D721Med (cell line): ENCODE measurements at regions not wholly inside any gene's neighbourhood (a gene's known extent, or its start where the extent isn't known, plus 50 kb on each side); places are given as distances from the start of the nearest gene placed in this dataset.

Experiments
- DNase-seq: peaks from one replicate; pipeline ENCODE4 v3.0.0; 2011; ENCODE audit warnings: low spot score; ENCODE audit not compliant: insufficient read length
- FAIRE-seq: peaks from 2 replicates; lab custom pipeline; 2011; peaks lifted over from hg19 to GRCh38; lab: Jason Lieb, UNC
- TF ChIP-seq, protein P1 (sequence below): IDR thresholded peaks from 2 replicates; pipeline ENCODE4 v1.5.1; 2012; ENCODE audit warnings: mild to moderate bottlenecking, control low read depth; ENCODE audit not compliant: insufficient read depth; ENCODE audit errors: missing control alignments

DNA sequence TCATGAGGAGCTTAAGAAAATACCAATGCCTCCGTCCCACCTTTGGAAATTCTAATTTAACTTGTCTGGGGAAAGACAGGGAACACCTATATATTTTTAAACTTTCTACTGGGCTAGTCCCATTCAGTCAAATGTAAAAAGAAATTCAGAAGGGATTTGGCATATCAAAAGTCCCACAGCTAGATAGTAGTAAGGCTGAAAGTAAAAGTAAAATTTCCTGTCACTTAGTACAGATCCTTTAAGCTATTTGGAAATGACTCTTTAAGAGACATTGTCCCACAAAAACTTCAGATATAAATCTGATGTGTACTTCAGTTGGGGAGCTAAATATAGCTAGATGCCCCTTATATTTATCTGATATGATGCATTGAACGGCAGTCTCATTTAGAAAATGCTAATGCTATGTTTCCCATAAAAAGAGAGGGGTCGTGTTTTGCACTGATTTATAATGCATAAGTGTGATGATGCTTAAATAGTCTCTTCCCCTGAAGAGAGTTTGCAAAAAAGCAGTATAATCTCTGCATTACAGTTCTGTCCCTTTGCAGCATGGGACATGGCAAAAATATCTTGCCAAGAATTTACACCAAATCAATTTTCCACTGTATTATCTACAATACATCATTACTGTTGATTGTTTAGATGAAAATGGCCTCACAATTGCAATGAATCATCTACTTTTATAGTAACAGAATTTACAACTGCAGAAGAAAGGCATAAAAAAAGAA, 860.8 kb upstream of the MAP3K7 start:
- FAIRE-seq (no peak), DNase-seq (no peak)
- TF ChIP-seq, protein P1, sequence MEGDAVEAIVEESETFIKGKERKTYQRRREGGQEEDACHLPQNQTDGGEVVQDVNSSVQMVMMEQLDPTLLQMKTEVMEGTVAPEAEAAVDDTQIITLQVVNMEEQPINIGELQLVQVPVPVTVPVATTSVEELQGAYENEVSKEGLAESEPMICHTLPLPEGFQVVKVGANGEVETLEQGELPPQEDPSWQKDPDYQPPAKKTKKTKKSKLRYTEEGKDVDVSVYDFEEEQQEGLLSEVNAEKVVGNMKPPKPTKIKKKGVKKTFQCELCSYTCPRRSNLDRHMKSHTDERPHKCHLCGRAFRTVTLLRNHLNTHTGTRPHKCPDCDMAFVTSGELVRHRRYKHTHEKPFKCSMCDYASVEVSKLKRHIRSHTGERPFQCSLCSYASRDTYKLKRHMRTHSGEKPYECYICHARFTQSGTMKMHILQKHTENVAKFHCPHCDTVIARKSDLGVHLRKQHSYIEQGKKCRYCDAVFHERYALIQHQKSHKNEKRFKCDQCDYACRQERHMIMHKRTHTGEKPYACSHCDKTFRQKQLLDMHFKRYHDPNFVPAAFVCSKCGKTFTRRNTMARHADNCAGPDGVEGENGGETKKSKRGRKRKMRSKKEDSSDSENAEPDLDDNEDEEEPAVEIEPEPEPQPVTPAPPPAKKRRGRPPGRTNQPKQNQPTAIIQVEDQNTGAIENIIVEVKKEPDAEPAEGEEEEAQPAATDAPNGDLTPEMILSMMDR, result no peak

DNA sequence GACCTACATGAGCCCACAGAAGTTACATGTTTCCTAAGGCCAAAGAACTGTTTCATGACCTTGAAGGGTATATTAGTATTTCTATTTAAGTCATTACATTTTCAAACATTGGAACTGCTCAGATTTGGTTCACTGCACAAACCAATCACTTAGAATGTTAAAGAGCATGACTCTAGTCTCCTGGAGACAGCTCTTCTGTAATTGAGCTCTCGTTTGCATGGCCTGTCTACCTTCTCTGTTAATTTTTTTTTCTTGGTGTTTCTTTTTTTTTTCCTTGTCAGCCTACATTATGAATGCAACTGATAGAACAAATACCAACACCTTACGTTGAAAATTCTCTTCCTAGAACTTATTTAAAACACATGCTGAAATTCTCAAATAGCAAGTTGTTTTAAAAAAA, 860.2 kb upstream of the MAP3K7 start:
- TF ChIP-seq, protein P1, result no peak
- FAIRE-seq, result no peak
- DNase-seq, result no peak

DNA sequence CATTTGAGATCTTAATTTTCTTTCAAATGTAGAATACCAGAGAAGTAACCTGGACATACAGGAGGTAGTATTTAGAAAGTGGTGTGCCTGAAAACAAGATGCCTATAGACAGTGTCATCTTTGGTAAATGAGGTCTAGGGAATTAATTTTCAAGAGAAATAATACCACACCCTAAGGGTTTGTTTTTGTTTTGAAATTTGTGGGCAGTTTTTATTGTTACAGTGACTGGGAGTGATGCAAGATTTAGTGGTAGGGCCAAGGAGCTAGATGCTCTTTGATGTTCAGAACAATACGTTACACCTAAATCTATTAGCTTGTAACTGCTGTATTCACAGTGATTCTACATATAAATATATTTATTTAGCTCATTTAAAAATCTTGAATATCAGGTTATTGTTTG, 856.5 kb upstream of the MAP3K7 start:
- DNase-seq (no peak), FAIRE-seq (no peak)
- TF ChIP-seq, protein P1, result no peak

DNA sequence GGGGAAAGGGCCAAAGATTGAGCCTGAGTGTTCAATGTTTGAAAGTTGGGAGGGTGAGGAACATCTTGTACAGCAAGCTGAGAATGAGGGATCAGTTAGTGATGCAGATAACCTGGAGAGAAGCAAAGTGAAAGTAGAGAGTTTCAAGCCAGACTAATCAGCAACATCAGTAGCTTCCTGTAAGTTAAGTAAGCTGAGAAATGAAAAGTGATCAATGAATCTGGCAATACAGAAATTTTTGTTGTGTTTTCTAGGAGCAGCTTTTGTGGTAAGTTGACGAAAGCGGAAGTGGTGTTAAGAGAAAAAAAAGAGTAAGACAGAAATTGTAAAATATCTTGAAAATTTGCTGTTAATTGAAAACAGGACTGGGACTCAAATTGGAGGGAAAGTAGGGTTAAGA, 855.5 kb upstream of the MAP3K7 start:
- TF ChIP-seq, protein P1, result no peak
- FAIRE-seq, result no peak
- DNase-seq, result no peak

DNA sequence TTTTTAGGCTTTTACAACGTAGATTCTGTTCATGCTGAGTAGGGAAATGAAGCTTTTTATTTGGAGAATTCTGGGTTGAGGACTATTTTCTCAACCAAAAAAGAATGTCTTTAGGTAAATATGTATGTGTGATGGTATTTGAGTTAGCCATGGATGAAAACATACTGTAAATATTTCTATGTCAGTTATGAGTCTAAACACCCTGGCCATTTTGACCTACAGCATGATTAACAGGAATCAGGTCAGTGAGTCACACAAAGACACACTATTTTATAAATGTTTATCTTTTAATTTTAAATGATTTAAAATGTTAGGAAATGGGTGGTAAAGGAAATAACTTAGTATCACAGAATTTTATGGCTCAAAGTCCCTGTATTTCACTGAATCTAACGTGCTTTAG, 851.7 kb upstream of the MAP3K7 start:
- FAIRE-seq (no peak), DNase-seq (no peak)
- TF ChIP-seq, protein P1, result no peak

DNA sequence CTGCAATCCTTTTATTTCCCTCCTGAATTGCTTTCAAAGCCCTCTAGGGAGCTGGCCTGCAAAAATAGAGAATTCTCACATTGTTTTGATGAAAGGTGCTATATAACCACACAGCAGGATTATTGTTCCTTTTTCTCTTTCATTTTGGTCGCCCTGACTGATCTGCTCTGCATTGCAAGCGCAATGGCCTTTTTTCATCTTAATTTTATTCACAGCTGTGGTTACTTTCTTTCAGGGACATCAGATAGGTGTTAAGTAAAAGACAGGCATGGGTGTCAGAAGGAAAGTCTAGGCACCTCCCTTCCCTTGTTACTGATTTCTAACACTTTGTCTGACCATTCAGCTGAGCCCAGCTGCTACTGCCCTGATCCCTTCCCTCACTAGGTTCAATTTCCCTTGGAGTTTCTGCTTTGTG, 850.5 kb upstream of the MAP3K7 start:
- no peak for FAIRE-seq
- TF ChIP-seq, protein P1, result no peak
- no peak for DNase-seq

DNA sequence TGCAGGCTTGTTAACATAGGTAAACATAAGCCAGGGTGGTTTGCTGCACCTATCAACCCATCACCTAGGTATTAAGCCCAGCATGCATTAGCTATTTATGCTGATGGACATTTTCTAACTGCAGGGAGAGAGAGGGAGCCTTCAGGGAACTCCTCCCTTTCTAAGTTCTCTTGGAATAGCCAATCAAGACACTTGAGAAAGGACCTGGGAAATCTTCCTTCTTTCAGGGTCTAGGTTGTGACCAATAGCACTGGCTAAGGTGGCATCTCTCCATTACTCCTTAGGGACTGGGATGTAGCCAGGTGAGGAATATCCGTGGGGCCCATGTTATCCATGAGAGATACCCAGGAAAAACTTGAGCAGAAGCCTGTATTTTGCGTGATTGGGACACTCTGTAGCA, 849.6 kb upstream of the MAP3K7 start:
- DNase-seq, result no peak
- TF ChIP-seq, protein P1, result no peak
- FAIRE-seq, result no peak
